ENCODE measurements at regions not wholly inside any gene's neighbourhood (a gene's known extent, or its start where the extent isn't known, plus 50 kb on each side); places are given as distances from the start of the nearest gene placed in this dataset.
A peak's percentile ranks its signal among the peaks of the same experiment; 100 is the strongest.

DNA sequence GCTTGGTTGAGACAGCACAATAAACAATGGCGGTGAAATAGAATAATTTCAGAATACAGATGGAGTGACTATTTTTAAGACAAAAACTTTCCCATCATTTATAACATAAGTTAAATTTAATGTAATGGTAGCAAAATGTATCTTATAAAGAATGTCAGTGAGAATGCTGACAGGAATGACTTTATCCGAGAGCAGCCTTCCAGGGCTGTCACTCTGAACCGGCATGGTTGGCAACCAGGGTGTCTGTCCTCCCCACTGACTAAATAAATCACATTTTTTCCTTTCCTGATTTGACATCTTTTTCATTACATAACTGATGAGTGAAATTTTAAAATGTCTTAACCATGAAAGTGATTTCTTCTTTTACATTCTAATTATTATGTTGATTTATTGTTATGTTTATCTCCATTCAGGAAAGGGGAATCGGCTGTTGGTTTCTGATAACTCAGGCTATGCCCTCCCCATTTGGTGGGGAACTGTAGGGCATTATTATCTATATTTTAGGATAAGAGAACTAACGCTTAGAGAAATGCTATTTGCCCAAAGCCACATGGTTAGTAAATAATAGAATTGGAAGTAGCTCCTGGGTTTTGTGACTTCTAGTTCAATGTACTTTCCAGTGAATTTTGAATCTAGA, 109.2 kb upstream of the OGFRL1 start:
- Histone ChIP-seq H3K4me3 (no peak overlapping the region), H3K27me3 (no peaks in the 10 kb centered on the region), H3K9me3 (peaks cover 0 to 3% of the 10 kb centered on the region in 2 donors), H3K36me3 (no peaks in the 10 kb centered on the region), H3K27ac (no peak overlapping the region), H3K4me1 (no peaks in the 10 kb centered on the region)
- DNase-seq, result no peak
- 56 to 73% methylated on average over 5 of the region's 5 CpGs for WGBS, 2 donors (ENCODE audit: low coverage in 1 of 2)
- intact Hi-C loops (cut with DNase I; ENCODE audit: low total_unique reads), result no loop called here
- TF ChIP-seq EP300 (IDR thresholded peaks at IDR 0.05; ENCODE audit: low read depth), result no peak
- TF ChIP-seq POLR2AphosphoS5 (IDR thresholded peaks at IDR 0.05), result no peak
- no peak for TF ChIP-seq POLR2A (IDR thresholded peaks at IDR 0.05)
- TF ChIP-seq, protein P1, sequence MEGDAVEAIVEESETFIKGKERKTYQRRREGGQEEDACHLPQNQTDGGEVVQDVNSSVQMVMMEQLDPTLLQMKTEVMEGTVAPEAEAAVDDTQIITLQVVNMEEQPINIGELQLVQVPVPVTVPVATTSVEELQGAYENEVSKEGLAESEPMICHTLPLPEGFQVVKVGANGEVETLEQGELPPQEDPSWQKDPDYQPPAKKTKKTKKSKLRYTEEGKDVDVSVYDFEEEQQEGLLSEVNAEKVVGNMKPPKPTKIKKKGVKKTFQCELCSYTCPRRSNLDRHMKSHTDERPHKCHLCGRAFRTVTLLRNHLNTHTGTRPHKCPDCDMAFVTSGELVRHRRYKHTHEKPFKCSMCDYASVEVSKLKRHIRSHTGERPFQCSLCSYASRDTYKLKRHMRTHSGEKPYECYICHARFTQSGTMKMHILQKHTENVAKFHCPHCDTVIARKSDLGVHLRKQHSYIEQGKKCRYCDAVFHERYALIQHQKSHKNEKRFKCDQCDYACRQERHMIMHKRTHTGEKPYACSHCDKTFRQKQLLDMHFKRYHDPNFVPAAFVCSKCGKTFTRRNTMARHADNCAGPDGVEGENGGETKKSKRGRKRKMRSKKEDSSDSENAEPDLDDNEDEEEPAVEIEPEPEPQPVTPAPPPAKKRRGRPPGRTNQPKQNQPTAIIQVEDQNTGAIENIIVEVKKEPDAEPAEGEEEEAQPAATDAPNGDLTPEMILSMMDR (IDR thresholded peaks at IDR 0.05), result no peak
- in situ Hi-C loops (cut with MboI; ENCODE audit: low pct_ligation_motif_present in 1 of 4, low pct_unique_long_range_greater_than_20kb in 1 of 4, low sequenced_read_pairs in 3 of 4), result loop anchor here in 3 of 4 donors (25.0 kb wide), 2 partner anchors 158 to 333 kb away; no protein-coding TSS in a partner anchor

DNA sequence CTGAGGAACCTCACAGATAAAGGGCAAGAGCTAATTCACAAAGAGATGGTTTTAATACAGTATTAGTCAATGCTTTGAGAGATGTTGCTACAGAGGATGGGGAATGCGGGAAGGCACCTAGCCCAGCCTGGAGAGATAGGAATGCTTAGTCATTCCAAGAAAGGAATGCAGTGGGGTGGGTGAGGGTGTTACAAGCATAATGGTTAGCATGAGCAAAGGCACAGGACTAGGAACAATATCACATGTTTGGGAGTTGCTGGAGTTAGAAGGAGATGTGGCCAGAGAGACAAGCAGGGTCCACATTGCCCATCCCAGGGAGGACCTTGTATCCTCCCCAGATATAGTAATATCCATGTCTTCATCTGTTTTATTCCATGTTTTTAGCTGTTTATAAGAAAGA, 107.0 kb upstream of the OGFRL1 start:
- H3K4me1 ChIP-seq, result no peaks in the 10 kb centered on the region
- H3K27me3 ChIP-seq, result no peaks in the 10 kb centered on the region
- 60 to 77% methylated on average over 1 of the region's 1 CpG for WGBS, 2 donors (ENCODE audit: low coverage in 1 of 2)
- H3K4me3 ChIP-seq, result no peak overlapping the region
- in situ Hi-C loops (cut with MboI; ENCODE audit: low pct_ligation_motif_present in 1 of 4, low pct_unique_long_range_greater_than_20kb in 1 of 4, low sequenced_read_pairs in 3 of 4), result loop anchor here in 3 of 4 donors (25.0 kb wide), 2 partner anchors 156 to 331 kb away; no protein-coding TSS in a partner anchor
- no peak for DNase-seq
- intact Hi-C loops (cut with DNase I; ENCODE audit: low total_unique reads), result no loop called here
- no peaks in the 10 kb centered on the region for H3K36me3 ChIP-seq
- H3K27ac ChIP-seq, result no peak overlapping the region
- H3K9me3 ChIP-seq, result peaks cover 0 to 3% of the 10 kb centered on the region in 2 donors
- no peak for TF ChIP-seq POLR2AphosphoS5 (IDR thresholded peaks at IDR 0.05)
- TF ChIP-seq, protein P1 (IDR thresholded peaks at IDR 0.05), result no peak
- TF ChIP-seq POLR2A (IDR thresholded peaks at IDR 0.05), result no peak
- no peak for TF ChIP-seq EP300 (IDR thresholded peaks at IDR 0.05; ENCODE audit: low read depth)

DNA sequence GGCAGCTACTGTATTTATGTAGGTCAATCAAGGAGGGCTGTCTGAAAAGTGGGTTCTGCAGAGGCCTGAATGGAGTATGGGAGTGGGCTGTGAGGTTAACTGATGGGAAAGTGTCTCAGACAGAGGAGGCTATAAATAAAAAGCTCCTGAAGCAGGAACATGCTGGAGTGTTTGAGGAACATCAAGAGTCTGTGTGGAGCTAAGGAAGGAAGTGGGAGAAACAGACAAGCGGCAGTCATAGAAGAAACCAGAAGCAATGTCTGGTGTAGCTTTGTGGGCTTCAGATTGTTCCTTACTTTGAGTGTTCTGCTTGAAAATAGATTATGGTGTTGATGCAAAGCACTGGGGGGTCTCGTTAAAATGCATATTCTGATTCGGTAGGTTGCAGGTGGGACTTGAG, 101.5 kb upstream of the OGFRL1 start:
- in situ Hi-C loops (cut with MboI; ENCODE audit: low pct_ligation_motif_present in 1 of 4, low pct_unique_long_range_greater_than_20kb in 1 of 4, low sequenced_read_pairs in 3 of 4) (loop anchor here in 3 of 4 donors (25.0 kb wide), 2 partner anchors 150 to 325 kb away; no protein-coding TSS in a partner anchor), intact Hi-C loops (cut with DNase I; ENCODE audit: low total_unique reads) (no loop called here)
- Histone ChIP-seq H3K27ac (no peak overlapping the region), H3K36me3 (no peaks in the 10 kb centered on the region), H3K9me3 (peaks cover 0 to 3% of the 10 kb centered on the region in 2 donors), H3K27me3 (no peaks in the 10 kb centered on the region), H3K4me3 (no peak overlapping the region), H3K4me1 (no peaks in the 10 kb centered on the region)
- TF ChIP-seq POLR2A (IDR thresholded peaks at IDR 0.05), result no peak
- TF ChIP-seq POLR2AphosphoS5 (IDR thresholded peaks at IDR 0.05), result no peak
- TF ChIP-seq, protein P1 (IDR thresholded peaks at IDR 0.05), result no peak
- no peak for TF ChIP-seq EP300 (IDR thresholded peaks at IDR 0.05; ENCODE audit: low read depth)
- WGBS, 2 donors (ENCODE audit: low coverage in 1 of 2), result 66 to 73% methylated on average over 2 to 3 of the region's 3 CpGs
- DNase-seq, result no peak

- DNase-seq, result no peak
- no peaks in the 10 kb centered on the region for H3K4me1 ChIP-seq
- no peaks in the 10 kb centered on the region for H3K27me3 ChIP-seq
- intact Hi-C loops (cut with DNase I; ENCODE audit: low total_unique reads), result no loop called here
- in situ Hi-C loops (cut with MboI; ENCODE audit: low pct_ligation_motif_present in 1 of 4, low pct_unique_long_range_greater_than_20kb in 1 of 4, low sequenced_read_pairs in 3 of 4), result loop anchor here in 3 of 4 donors (25.0 kb wide), 2 partner anchors 146 to 321 kb away; no protein-coding TSS in a partner anchor
- H3K36me3 ChIP-seq, result no peaks in the 10 kb centered on the region
- TF ChIP-seq POLR2A (IDR thresholded peaks at IDR 0.05) (no peak), EP300 (IDR thresholded peaks at IDR 0.05; ENCODE audit: low read depth) (no peak), POLR2AphosphoS5 (IDR thresholded peaks at IDR 0.05) (no peak)
- TF ChIP-seq, protein P1 (IDR thresholded peaks at IDR 0.05), result peak in 2 of 5 experiments; percentile 7 to 29
- H3K27ac ChIP-seq, result no peak overlapping the region
- H3K4me3 ChIP-seq, result no peak overlapping the region
- WGBS, 2 donors (ENCODE audit: low coverage in 1 of 2), result 11 to 14% methylated on average over 3 of the region's 3 CpGs
- H3K9me3 ChIP-seq, result no peaks in the 10 kb centered on the region
Measured at GRCh38 chr6:71190809-71191208, 97.8 kb upstream of the OGFRL1 start.

Measured in transverse colon (tissue), 4 donors.